K562 (cell line): ENCODE measurements at regions not wholly inside any gene's neighbourhood (a gene's known extent, or its start where the extent isn't known, plus 50 kb on each side); places are given as distances from the start of the nearest gene placed in this dataset.

Source experiments
- ATF3 ChIP-seq, 2 experiments: fragments of 450-650 bp in 1 of 2; sonication (generic) in 1 of 2; formaldehyde crosslinking in 1 of 2; IDR thresholded peaks in 1 of 2; conservative IDR thresholded peaks in 1 of 2; 2 replicates each; pipeline versions ENCODE4 v1.6.1 to v1.8.1; 2016 to 2023; ENCODE audit warnings: mild to moderate bottlenecking in 2 of 2, moderate library complexity in 2 of 2, inconsistent platforms in 1 of 2, missing genetic modification reagents in 1 of 2
- CREB1 ChIP-seq, 2 experiments: sonication (generic) in 1 of 2; formaldehyde crosslinking in 1 of 2; IDR thresholded peaks; 2 replicates each; pipeline versions ENCODE4 v1.6.1 to v1.8.0; 2012 to 2022; ENCODE audit warnings: inconsistent platforms in 1 of 2, mild to moderate bottlenecking in 1 of 2, missing genetic modification reagents in 1 of 2, moderate library complexity in 1 of 2
- CREB3 ChIP-seq: fragments of 450-650 bp; conservative IDR thresholded peaks from 2 replicates; pipeline ENCODE4 v1.6.1; 2016; ENCODE audit warnings: missing genetic modification characterization, low read depth, mild to moderate bottlenecking, missing compliant biosample characterization, moderate library complexity
- GATAD2B ChIP-seq: fragments of 450-650 bp; IDR thresholded peaks from 2 replicates; pipeline ENCODE4 v1.6.1; 2017; ENCODE audit warnings: mild to moderate bottlenecking, borderline replicate concordance
- HDAC6 ChIP-seq: IDR thresholded peaks from 2 replicates; pipeline ENCODE4 v1.6.1; 2012; ENCODE audit warnings: low read depth, mild to moderate bottlenecking, control low read depth, inconsistent platforms, low read length, moderate library complexity
- MAZ ChIP-seq, 2 experiments: fragments of 450-650 bp in 1 of 2; sonication (generic) in 1 of 2; formaldehyde crosslinking; IDR thresholded peaks in 1 of 2; conservative IDR thresholded peaks in 1 of 2; 2 replicates each; pipeline versions ENCODE4 v1.4.0 to v1.5.0; 2020; ENCODE audit warnings: mild to moderate bottlenecking in 1 of 2, missing genetic modification reagents in 1 of 2
- NFYB ChIP-seq: IDR thresholded peaks from 2 replicates; pipeline ENCODE4 v1.6.1; 2011; ENCODE audit warnings: mild to moderate bottlenecking, moderate library complexity; ENCODE audit not compliant: insufficient read length; ENCODE audit errors: extremely low read depth
- PRDM10 ChIP-seq: fragments of 450-650 bp; IDR thresholded peaks from 2 replicates; pipeline ENCODE4 v1.6.1; 2018; ENCODE audit not compliant: partially characterized antibody
- ZNF639 ChIP-seq, 2 experiments: fragments of 200-800 bp in 1 of 2; sonication (Bioruptor generic) in 1 of 2; sonication (generic) in 1 of 2; formaldehyde crosslinking in 1 of 2; IDR thresholded peaks in 1 of 2; conservative IDR thresholded peaks in 1 of 2; 2 replicates each; pipeline versions ENCODE4 v1.5.0 to v1.6.1; 2016 to 2020; ENCODE audit warnings: missing compliant biosample characterization in 1 of 2, missing genetic modification characterization in 1 of 2, missing genetic modification reagents in 1 of 2

GRCh38 chr4:123043793-123044425 lies 121.5 kb upstream of the NUDT6 start:
- TF ChIP-seq ATF3 (IDR thresholded peaks at IDR 0.05) (no peak), ATF3 (CRISPR knock-in tag; conservative IDR thresholded peaks at IDR 0.05) (no peak), NFYB (no peak), ZNF639 (CRISPR knock-in tag; conservative IDR thresholded peaks at IDR 0.05 in 1 of 2, IDR thresholded peaks at IDR 0.05 in 1 of 2) (no peak), GATAD2B (no peak), PRDM10 (no peak), CREB3 (no peak), MAZ (CRISPR knock-in tag; conservative IDR thresholded peaks at IDR 0.05 in 1 of 2, IDR thresholded peaks at IDR 0.05 in 1 of 2) (no peak), CREB1 (IDR thresholded peaks at IDR 0.05) (no peak), CREB1 (CRISPR knock-in tag; IDR thresholded peaks at IDR 0.05) (no peak), HDAC6 (no peak)
